ENCODE measurements at regions not wholly inside any gene's neighbourhood (a gene's known extent, or its start where the extent isn't known, plus 50 kb on each side); places are given as distances from the start of the nearest gene placed in this dataset.

- ChIA-PET POLR2A (no interaction called here), CTCF (no interaction called here)
- H4K20me1 ChIP-seq (ENCODE audit: insufficient read depth) = no peaks in the 10 kb centered on the region
- H3K79me2 ChIP-seq (ENCODE audit: insufficient read depth) = no peaks in the 10 kb centered on the region
- no peaks in the 10 kb centered on the region for H3K9me3 ChIP-seq
- no peaks in the 10 kb centered on the region for H3F3A ChIP-seq (replicated peaks; ENCODE audit: insufficient read depth)
- H3K4me2 ChIP-seq = no peak overlapping the region
- no peak overlapping the region for H2AFZ ChIP-seq (ENCODE audit: low read depth)
- H3K4me1 ChIP-seq (ENCODE audit: control insufficient read depth in 1 of 2, insufficient read depth in 2 of 2, low read depth in 1 of 2, low read length in 1 of 2) = no peaks in the 10 kb centered on the region
- peaks cover 85% of the 10 kb centered on the region for H3K27me3 ChIP-seq (ENCODE audit: insufficient read depth)
- DNase-seq = no peak
- 32% methylated on average over 13 of the region's 13 CpGs for WGBS (ENCODE audit: low lambda C conversion rate)
- TF ChIP-seq RXRA (IDR thresholded peaks at IDR 0.05; ENCODE audit: borderline replicate concordance, low read depth) (no peak), RFX5 (IDR thresholded peaks at IDR 0.05; ENCODE audit: low read length) (no peak), MAX (IDR thresholded peaks at IDR 0.05; ENCODE audit: low read depth) (no peak), SMC3 (IDR thresholded peaks at IDR 0.05; ENCODE audit: low read depth, low read length) (no peak), MXI1 (IDR thresholded peaks at IDR 0.05; ENCODE audit: low read depth, low read length) (no peak), JUND (IDR thresholded peaks at IDR 0.05) (no peak), EP300 (IDR thresholded peaks at IDR 0.05; ENCODE audit: borderline replicate concordance in 1 of 2, low read depth in 1 of 2, low read length in 1 of 2) (no peak), GABPA (IDR thresholded peaks at IDR 0.05; ENCODE audit: low read depth) (no peak), YY1 (IDR thresholded peaks at IDR 0.05; ENCODE audit: low read depth) (no peak), ELF1 (IDR thresholded peaks at IDR 0.05) (no peak), POLR2AphosphoS5 (IDR thresholded peaks at IDR 0.05; ENCODE audit: low read depth, low read length) (no peak), MEF2A (IDR thresholded peaks at IDR 0.05; ENCODE audit: borderline replicate concordance, low read depth) (no peak)
- no peaks in the 10 kb centered on the region for H3K36me3 ChIP-seq (replicated peaks in 1 of 2; ENCODE audit: control insufficient read depth in 1 of 2, insufficient read depth in 2 of 2, low read length in 1 of 2)
- no peaks in the 10 kb centered on the region for H3K9me2 ChIP-seq
- no peak overlapping the region for H3K27ac ChIP-seq (ENCODE audit: low read depth in 2 of 2, low read length in 1 of 2)
- no peak overlapping the region for H3K9ac ChIP-seq
- no peak overlapping the region for H3K4me3 ChIP-seq (ENCODE audit: low read depth in 2 of 2, low read length in 1 of 2)
Measured at GRCh38 chr12:34304546-34304945, 282.2 kb downstream of the ALG10 start.

DNA sequence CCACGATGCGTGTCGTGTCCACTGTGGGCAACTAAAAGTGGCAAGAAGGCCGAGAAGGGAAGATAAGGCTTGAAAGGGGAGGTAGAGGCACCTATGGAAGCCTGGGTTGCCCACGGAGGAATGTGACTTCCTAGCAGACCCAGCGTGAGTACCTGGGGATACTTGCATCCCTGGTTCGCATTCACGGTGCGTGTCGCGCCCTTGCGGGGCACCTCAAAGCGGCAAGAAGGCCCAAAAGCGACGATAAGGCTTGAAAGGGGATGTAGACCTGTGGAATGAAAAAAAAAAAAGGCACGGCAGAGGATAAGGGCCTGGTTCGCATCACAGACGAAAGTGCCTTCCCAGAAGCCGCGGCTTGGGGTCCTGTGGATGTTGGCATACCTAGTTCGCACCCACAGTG, 282.9 kb downstream of the ALG10 start:
- no peak overlapping the region for H3K4me2 ChIP-seq
- H2AFZ ChIP-seq (ENCODE audit: low read depth) = no peak overlapping the region
- 8% methylated on average over 21 of the region's 21 CpGs for WGBS (ENCODE audit: low lambda C conversion rate)
- H3K9ac ChIP-seq = no peak overlapping the region
- H3K27ac ChIP-seq (ENCODE audit: low read depth in 2 of 2, low read length in 1 of 2) = no peak overlapping the region
- H4K20me1 ChIP-seq (ENCODE audit: insufficient read depth) = no peaks in the 10 kb centered on the region
- no peaks in the 10 kb centered on the region for H3K4me1 ChIP-seq (ENCODE audit: control insufficient read depth in 1 of 2, insufficient read depth in 2 of 2, low read depth in 1 of 2, low read length in 1 of 2)
- no peak overlapping the region for H3K4me3 ChIP-seq (ENCODE audit: low read depth in 2 of 2, low read length in 1 of 2)
- no peaks in the 10 kb centered on the region for H3K9me3 ChIP-seq
- H3K9me2 ChIP-seq = no peaks in the 10 kb centered on the region
- DNase-seq = no peak
- ChIA-PET POLR2A (no interaction called here), CTCF (no interaction called here)
- peaks cover 78% of the 10 kb centered on the region for H3K27me3 ChIP-seq (ENCODE audit: insufficient read depth)
- TF ChIP-seq ELF1 (IDR thresholded peaks at IDR 0.05) = no peak
- TF ChIP-seq RXRA (IDR thresholded peaks at IDR 0.05; ENCODE audit: borderline replicate concordance, low read depth) = no peak
- TF ChIP-seq SIN3A (IDR thresholded peaks at IDR 0.05; ENCODE audit: borderline replicate concordance, low read depth, low read length) = no peak
- no peak for TF ChIP-seq TCF12 (IDR thresholded peaks at IDR 0.05)
- TF ChIP-seq, protein P1, sequence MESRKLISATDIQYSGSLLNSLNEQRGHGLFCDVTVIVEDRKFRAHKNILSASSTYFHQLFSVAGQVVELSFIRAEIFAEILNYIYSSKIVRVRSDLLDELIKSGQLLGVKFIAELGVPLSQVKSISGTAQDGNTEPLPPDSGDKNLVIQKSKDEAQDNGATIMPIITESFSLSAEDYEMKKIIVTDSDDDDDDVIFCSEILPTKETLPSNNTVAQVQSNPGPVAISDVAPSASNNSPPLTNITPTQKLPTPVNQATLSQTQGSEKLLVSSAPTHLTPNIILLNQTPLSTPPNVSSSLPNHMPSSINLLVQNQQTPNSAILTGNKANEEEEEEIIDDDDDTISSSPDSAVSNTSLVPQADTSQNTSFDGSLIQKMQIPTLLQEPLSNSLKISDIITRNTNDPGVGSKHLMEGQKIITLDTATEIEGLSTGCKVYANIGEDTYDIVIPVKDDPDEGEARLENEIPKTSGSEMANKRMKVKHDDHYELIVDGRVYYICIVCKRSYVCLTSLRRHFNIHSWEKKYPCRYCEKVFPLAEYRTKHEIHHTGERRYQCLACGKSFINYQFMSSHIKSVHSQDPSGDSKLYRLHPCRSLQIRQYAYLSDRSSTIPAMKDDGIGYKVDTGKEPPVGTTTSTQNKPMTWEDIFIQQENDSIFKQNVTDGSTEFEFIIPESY (IDR thresholded peaks at IDR 0.05; ENCODE audit: borderline replicate concordance, low read depth) = no peak
- no peaks in the 10 kb centered on the region for H3K79me2 ChIP-seq (ENCODE audit: insufficient read depth)
- no peaks in the 10 kb centered on the region for H3F3A ChIP-seq (replicated peaks; ENCODE audit: insufficient read depth)
- no peaks in the 10 kb centered on the region for H3K36me3 ChIP-seq (replicated peaks in 1 of 2; ENCODE audit: control insufficient read depth in 1 of 2, insufficient read depth in 2 of 2, low read length in 1 of 2)
